Activated CD8-positive, alpha-beta memory T cell treated with anti-CD3 and anti-CD28 coated beads for 36 hours (primary cell): ENCODE measurements at regions not wholly inside any gene's neighbourhood (a gene's known extent, or its start where the extent isn't known, plus 50 kb on each side); places are given as distances from the start of the nearest gene placed in this dataset.

Experiments
- CTCF ChIA-PET: fragments of 350-600 bp; sonication (Branson Sonifier 250); formaldehyde crosslinking; loops from one replicate; lab custom pipeline; 2021; ENCODE audit warnings: antibody characterized with exemption; lab: Charles Lee
- POLR2A ChIA-PET: fragments of 350-600 bp; sonication (Branson Sonifier 250); formaldehyde crosslinking; loops from one replicate; lab custom pipeline; 2021; ENCODE audit warnings: antibody characterized with exemption; lab: Charles Lee

DNA sequence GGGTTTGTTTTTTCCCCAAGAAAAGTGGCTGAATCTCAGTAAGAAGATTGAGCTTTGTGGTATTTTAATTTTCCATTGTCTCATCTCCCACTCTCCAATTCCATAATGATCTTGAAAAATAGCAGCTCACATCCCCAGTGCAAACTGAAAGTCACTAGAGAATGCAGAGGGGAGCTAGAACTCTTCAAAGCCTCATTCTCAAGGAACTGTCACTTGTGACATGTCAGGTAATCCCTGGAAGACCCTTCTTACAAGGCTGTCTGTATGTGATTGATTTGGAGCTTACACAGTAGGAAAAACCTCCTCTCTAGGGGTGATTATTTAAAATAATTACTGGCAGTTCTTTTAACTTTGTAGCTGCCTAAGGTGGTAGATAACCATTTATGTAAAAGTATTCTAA lies 420.4 kb downstream of the CDH26 start:
- POLR2A ChIA-PET = no interaction called here
- CTCF ChIA-PET = interaction anchor here (1.5 kb wide), 1 partner anchor 14 kb away, joined by 3 read pairs; no protein-coding TSS in a partner anchor

DNA sequence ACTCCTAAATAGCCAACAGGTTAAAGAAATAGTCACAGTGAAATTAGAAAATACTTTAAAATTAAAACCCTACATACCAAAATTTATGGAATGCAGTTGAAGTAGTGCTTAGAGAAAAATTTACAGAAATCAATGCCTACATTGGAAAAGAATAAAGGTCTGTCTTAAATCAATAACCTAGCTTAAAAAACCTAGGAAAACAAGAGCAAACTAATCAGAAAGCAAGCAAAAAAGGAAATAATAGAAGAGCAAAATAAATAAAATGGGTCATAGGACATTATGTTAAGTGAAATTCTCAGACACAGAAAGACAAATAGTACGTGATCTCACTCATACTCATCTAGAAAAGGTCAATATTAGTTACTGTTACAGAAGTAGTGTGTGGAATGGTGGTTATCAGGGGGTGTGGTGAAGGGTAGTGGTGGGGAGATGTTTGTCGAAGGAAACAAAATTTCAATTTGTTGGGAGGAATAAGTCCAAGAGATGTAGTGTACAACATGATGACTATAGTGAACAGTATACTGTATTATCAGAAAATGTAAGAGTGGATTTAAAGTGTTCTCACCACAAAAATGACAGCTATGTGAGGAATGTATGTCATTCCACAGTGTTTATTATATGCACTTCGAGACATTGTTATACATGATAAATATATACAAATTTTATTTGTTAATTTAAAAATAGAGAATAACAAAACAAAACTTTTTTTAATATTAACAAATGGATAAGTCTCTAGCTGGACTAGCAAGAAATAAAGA lies 423.6 kb downstream of the CDH26 start:
- ChIA-PET CTCF (no interaction called here), POLR2A (no interaction called here)

GRCh38 chr20:60389441-60389840 lies 431.2 kb downstream of the CDH26 start:
- ChIA-PET POLR2A (no interaction called here), CTCF (no interaction called here)

DNA sequence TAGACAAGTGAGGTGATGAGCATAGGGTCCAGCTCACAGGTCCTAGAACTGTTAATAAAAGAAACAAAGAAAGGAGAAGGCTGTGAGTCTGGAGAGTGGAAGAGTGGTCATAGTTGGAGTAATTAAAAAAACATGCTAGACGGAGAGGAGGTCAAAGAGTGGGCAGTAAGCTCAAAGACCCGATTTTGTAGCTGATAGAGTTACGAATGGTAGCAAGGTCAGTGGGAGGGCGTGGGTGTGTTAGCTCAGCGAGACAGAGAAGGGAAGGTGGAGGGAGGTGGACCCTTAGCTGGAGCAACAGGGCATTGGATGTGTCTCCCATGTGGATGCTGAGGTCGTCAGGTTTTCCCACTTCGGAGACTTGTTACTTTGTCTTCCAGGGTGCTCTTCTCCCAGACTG lies 431.7 kb downstream of the CDH26 start:
- POLR2A ChIA-PET = no interaction called here
- CTCF ChIA-PET = no interaction called here

- ChIA-PET POLR2A (no interaction called here), CTCF (no interaction called here)
Measured at GRCh38 chr20:60395991-60396390, 437.8 kb downstream of the CDH26 start.

DNA sequence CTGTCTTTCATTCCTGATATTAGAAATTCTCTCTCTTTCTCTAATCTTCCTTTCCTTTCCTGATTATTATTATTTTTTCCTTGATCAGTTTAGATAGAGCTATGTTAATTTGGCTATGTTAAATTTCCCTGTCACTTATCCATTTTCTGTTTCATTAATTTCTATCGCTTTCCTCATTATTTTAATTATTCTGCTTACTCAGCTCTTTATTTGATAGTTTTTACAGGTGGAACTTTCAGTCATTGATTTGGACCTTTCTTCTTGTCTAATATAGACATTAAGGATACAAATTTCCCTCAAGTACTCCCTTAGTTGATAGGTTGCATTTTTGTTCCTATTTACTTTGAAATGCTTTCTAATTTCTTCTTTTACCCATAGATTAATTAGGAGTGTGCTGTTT lies 442.3 kb downstream of the CDH26 start:
- ChIA-PET CTCF (no interaction called here), POLR2A (no interaction called here)

DNA sequence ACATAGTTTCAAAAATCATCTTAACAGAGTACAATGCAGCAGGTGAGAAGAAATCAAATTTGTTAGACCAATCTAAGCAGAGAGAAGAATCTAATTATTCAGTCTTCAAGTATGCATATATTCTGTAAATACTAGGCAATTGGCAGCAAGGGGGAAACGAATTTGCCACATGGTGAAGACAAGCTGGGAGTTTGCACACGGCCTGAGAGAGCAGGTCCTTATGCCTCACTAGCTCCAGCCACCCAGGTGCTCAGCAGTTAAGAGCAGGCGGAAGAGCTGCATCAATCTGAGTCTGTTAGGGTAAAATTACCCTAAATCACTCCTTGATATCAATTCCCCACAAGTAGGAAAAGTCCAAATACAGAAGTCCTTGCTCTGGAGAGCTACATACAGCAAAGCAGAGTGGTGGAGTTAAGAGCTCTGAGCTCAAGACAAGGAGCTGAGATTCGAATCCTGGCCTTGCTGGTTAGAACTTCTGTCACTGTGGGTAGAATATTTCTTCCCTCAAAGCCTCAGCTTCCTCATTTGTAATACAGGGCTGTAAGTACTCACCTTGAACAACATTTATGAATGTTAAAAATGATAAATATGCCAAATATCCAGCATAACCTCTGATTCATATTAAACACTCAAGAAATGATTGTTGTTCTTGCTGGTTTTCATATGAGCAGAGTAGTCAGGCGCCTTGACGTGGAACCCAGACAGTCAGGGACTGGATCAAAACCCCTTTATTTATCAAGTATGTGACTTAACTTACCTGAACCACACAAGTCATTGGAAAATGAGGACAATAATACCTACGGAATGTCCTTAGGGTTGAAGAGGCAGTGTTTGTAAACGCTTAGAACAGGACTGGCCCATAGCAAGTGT lies 444.2 kb downstream of the CDH26 start:
- POLR2A ChIA-PET = no interaction called here
- CTCF ChIA-PET = no interaction called here

DNA sequence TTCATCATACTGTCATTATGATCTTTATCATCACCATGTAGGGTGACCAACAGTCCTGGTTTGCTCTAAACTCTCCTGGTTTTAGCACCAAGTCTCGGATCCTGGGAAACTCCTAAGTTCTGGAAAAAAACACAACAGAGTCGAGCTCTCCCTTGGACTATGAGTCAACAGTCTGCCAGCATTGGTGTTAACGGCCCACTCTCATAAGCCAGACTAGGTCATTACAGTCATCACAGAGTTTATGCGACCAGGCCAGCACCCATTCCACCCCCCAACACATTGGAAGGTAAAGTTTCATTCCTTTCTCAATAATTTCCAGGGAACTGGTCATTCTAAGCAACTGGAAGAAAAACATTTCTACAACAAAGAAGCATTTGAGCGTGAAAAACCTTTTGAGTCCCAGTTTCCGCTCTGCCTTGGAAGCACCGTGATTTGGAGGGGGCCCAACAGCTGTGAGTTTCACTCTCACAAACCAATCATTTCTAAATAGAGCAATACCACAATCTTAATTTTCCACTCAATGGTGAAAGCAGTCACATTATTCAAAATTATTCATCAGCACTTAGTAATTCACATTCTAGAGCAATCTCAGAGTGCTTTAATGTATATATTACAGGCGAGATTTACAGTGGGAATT lies 445.0 kb downstream of the CDH26 start:
- POLR2A ChIA-PET = no interaction called here
- CTCF ChIA-PET = no interaction called here

GRCh38 chr20:60407011-60407771 lies 449.0 kb downstream of the CDH26 start:
- ChIA-PET CTCF (no interaction called here), POLR2A (no interaction called here)

- CTCF ChIA-PET = interaction anchor here (1.0 kb wide), 1 partner anchor 9 kb away, joined by 3 read pairs; no protein-coding TSS in a partner anchor
Measured at GRCh38 chr20:60407938-60408337, 449.7 kb downstream of the CDH26 start.

DNA sequence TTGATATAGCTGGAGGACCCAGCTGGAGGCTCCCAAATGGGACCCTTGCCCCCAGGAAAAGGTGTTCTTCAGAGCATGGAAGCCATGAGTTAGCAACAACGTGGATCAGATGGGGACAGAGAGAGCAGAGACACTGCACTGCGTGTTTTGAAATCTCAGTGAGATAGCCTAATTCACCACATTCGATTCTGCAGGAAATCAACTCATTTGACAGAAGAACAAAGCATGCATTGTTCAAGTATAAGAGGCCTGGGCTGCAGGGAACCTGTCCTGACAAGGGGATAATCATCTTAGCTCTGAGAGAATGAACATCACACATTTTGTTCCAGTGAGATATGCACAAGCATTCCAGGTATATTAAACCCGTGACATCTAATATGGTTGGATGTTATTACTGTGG lies 450.2 kb downstream of the CDH26 start:
- ChIA-PET POLR2A (no interaction called here), CTCF (interaction anchor here (1.0 kb wide), 1 partner anchor 9 kb away, joined by 3 read pairs; no protein-coding TSS in a partner anchor)

More at GRCh38 chr20:60407938-60408337, 449.7 kb downstream of the CDH26 start:
- POLR2A ChIA-PET = no interaction called here

DNA sequence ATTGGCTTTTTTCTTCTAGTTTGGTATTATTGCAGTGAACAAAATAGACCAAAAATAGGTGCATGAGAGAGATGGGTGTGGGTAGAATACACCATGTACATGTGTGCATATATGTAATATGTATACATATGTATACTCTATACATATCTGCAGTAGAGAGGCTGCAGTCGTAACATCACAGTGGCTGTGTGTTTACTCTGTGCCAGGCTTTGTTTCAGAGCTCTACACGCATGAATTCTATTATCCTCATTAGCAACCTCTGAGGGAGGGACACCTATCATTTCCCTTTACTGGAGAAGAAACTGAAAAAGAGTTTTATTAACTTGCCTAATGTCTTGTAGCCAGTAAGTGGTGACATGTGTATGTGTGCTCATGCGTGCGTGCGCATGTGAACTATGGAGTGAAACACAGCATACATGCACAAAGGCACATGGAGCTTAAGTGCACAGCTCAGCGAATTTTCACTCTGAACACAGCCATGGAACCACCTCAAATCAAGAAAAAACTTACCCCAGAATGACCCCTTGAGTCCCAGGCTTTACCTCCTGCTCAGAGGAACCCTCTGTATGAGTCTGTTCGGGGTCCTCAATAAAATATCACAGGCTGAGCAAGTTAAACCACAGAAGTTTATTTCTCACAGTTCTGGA lies 452.5 kb downstream of the CDH26 start:
- POLR2A ChIA-PET = no interaction called here

GRCh38 chr20:60411813-60412212 lies 453.6 kb downstream of the CDH26 start:
- CTCF ChIA-PET = no interaction called here
- POLR2A ChIA-PET = no interaction called here

More for the DNA sequence above, 452.5 kb downstream of the CDH26 start:
- CTCF ChIA-PET = no interaction called here

- ChIA-PET POLR2A (no interaction called here), CTCF (no interaction called here)
Measured at GRCh38 chr20:60420676-60421229, 462.5 kb downstream of the CDH26 start.

DNA sequence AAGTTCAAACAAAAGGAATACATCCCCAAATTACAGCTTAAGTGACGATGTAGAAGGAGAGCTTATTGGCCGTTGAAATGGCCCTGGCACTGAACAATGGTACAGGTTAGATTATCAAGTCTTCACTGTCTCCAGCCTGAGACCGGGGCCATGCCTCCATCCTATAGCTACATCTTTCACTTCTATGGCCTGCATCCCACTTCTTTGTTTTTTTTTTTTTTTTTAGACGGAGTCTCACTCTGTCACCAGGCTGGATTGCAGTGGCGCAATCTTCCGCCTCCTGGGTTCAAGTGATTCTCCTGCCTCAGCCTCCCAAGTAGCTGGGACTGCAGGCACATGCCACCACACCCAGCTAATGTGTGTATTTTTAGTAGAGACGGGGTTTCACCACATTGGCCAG lies 464.6 kb downstream of the CDH26 start:
- POLR2A ChIA-PET = no interaction called here
- CTCF ChIA-PET = no interaction called here

DNA sequence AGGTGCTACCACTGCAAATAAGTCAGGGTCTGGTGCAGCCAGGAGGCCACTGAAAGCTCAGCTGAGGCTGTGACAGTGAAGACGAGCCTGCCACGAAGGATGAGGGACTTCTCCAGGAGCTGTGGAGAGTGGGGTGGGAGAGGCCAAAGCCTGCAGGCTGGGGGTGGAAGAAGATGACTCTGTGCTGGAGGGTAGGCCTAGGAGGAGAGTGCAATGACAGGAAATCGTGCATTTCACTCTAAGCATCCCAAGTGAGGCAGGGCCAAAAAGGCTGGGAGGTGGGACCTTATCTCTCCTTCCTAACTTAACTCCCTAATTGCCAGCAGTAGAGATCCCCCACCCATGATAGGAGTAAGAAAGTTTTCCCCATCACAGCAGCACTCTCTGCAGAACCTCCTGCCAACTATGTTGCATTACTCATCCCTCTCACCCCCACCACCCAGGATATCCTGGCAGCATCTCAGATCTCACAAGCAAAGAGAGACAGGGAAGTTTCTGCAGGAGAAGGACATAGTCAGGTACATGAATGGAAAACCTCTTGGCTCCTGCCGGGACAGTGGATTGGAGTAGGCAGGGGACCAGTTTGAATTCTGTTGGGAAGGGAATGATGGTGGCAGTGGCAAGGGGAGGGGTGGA lies 466.2 kb downstream of the CDH26 start:
- POLR2A ChIA-PET = no interaction called here
- CTCF ChIA-PET = no interaction called here

- ChIA-PET CTCF (no interaction called here), POLR2A (no interaction called here)
Measured at GRCh38 chr20:60427516-60427915, 469.3 kb downstream of the CDH26 start.

DNA sequence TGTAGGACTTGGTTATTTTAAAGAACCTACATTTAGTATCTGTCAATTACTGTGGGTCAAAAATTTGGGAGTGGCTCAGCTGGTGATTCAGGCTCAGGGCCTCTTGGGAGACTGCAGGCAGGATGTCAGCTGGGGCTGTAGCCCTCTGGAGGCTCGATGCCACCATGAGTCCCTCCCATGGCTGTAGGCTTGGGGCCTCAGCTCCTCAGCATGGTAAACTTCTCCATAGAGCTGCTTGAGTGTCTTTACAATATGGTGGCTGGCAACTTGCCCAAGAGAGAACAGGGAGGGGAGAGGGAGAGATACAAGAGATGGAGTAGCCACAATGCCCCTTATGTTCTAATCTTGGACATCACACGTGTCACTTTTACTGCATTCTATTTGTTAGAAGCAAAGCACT lies 470.4 kb downstream of the CDH26 start:
- ChIA-PET CTCF (no interaction called here), POLR2A (no interaction called here)
